H1 (cell line): ENCODE measurements at regions not wholly inside any gene's neighbourhood (a gene's known extent, or its start where the extent isn't known, plus 50 kb on each side); places are given as distances from the start of the nearest gene placed in this dataset.

ENCODE experiments used
- CTCF ChIA-PET: fragments of 300-600 bp; sonication (Branson Sonifier 250); formaldehyde crosslinking; loops from one replicate; lab custom pipeline; 2021; ENCODE audit not compliant: partially characterized antibody; lab: Charles Lee
- POLR2A ChIA-PET: fragments of 300-600 bp; sonication (Branson Sonifier 250); formaldehyde crosslinking; loops from one replicate; lab custom pipeline; 2021; ENCODE audit warnings: inconsistent platforms; ENCODE audit not compliant: partially characterized antibody; lab: Charles Lee
- DNase-seq, 2 experiments: peaks; one replicate each; pipeline versions ENCODE4 v3.0.0 to v3.0.0-alpha.2; 2010 to 2022; ENCODE audit warnings: low spot score in 2 of 2, low read depth in 1 of 2, mixed read lengths in 1 of 2
- FAIRE-seq: peaks from 2 replicates; lab custom pipeline; 2011; peaks lifted over from hg19 to GRCh38; lab: Jason Lieb, UNC
- H2AFZ ChIP-seq: 2 replicates; pipeline ENCODE4 v1.8.1; 2012; ENCODE audit warnings: low read length, inconsistent platforms
- H2AK5ac ChIP-seq: 2 replicates; pipeline ENCODE4 v1.6.1; 2013; ENCODE audit warnings: low read depth, low read length
- H2BK120ac ChIP-seq: replicated peaks from 2 replicates; pipeline ENCODE3; 2013; ENCODE audit warnings: low read depth, low read length, inconsistent platforms
- H2BK12ac ChIP-seq: 2 replicates; pipeline ENCODE4 v1.6.1; 2013; ENCODE audit warnings: low read depth, low read length
- H2BK15ac ChIP-seq: 2 replicates; pipeline ENCODE4 v1.6.1; 2013; ENCODE audit warnings: low read length
- H2BK20ac ChIP-seq: 2 replicates; pipeline ENCODE4 v1.6.1; 2013; ENCODE audit warnings: low read length
- H2BK5ac ChIP-seq: 2 replicates; pipeline ENCODE4 v1.6.1; 2013; ENCODE audit warnings: low read depth, low read length
- H3K14ac ChIP-seq: 2 replicates; pipeline ENCODE4 v1.6.1; 2013; ENCODE audit warnings: inconsistent platforms; ENCODE audit not compliant: insufficient read length
- H3K18ac ChIP-seq: 2 replicates; pipeline ENCODE4 v1.6.1; 2013; ENCODE audit warnings: low read length; ENCODE audit errors: extremely low read depth
- H3K23ac ChIP-seq: 2 replicates; pipeline ENCODE4 v1.6.1; 2013; ENCODE audit warnings: inconsistent platforms; ENCODE audit not compliant: insufficient read length
- H3K23me2 ChIP-seq: 2 replicates; pipeline ENCODE4 v1.6.1; 2013; ENCODE audit warnings: low read depth, low read length
- H3K27ac ChIP-seq: 2 replicates; pipeline ENCODE4 v1.6.1; 2011; ENCODE audit warnings: low read depth, low read length, inconsistent platforms
- H3K27me3 ChIP-seq, 4 experiments: replicated peaks in 1 of 4; 1 replicate in 1 of 4; 2 replicates in 3 of 4; pipeline versions ENCODE4 v1.6.1 to v1.8.1; 2011 to 2013; ENCODE audit warnings: low read length in 3 of 4, mild to moderate bottlenecking in 3 of 4, inconsistent platforms in 2 of 4, mixed read lengths in 2 of 4, moderate library complexity in 1 of 4; ENCODE audit not compliant: control insufficient read depth in 3 of 4, insufficient read depth in 3 of 4; ENCODE audit errors: extremely low read depth in 1 of 4
- H3K36me3 ChIP-seq, 4 experiments: 2 replicates each; pipeline versions ENCODE4 v1.6.1 to v1.8.1; 2011 to 2013; ENCODE audit warnings: mild to moderate bottlenecking in 4 of 4, low read length in 3 of 4, moderate library complexity in 2 of 4, control low read depth in 1 of 4, inconsistent platforms in 1 of 4; ENCODE audit not compliant: insufficient read depth in 4 of 4, control insufficient read depth in 2 of 4
- H3K4ac ChIP-seq: replicated peaks from 2 replicates; pipeline ENCODE3; 2013; ENCODE audit warnings: low read length, low read depth, mixed read lengths, inconsistent platforms; ENCODE audit not compliant: insufficient read length
- H3K4me1 ChIP-seq, 4 experiments: replicated peaks in 1 of 4; 1 replicate in 1 of 4; 2 replicates in 3 of 4; pipeline versions ENCODE4 v1.6.1 to v1.8.1; 2011 to 2013; ENCODE audit warnings: low read length in 3 of 4, inconsistent platforms in 2 of 4, mixed read lengths in 1 of 4; ENCODE audit not compliant: insufficient read depth in 4 of 4, control insufficient read depth in 3 of 4
- H3K4me2 ChIP-seq, 2 experiments: 2 replicates each; pipeline versions ENCODE4 v1.6.1 to v1.8.1; 2011 to 2013; ENCODE audit warnings: low read depth in 2 of 2, low read length in 2 of 2, control low read depth in 1 of 2, inconsistent platforms in 1 of 2, mild to moderate bottlenecking in 1 of 2; ENCODE audit not compliant: insufficient read depth in 1 of 2
- H3K4me3 ChIP-seq, 4 experiments: fragments of 200-600, 300-600 bp in 1 of 4; sonication (generic), shearing (Covaris generic), sonication (Bioruptor Twin) in 1 of 4; 2 replicates each; pipeline versions ENCODE4 v1.5.1 to v1.8.1; 2011 to 2016; ENCODE audit warnings: low read length in 4 of 4, low read depth in 3 of 4, control low read depth in 2 of 4, inconsistent platforms in 2 of 4, mild to moderate bottlenecking in 2 of 4, mixed read lengths in 1 of 4, moderate library complexity in 1 of 4; ENCODE audit not compliant: insufficient read depth in 2 of 4; ENCODE audit errors: extremely low read depth in 1 of 4
- H3K56ac ChIP-seq: replicated peaks from 2 replicates; pipeline ENCODE3; 2013; ENCODE audit warnings: low read depth, mild to moderate bottlenecking, mixed read lengths, low read length, inconsistent platforms; ENCODE audit not compliant: insufficient read length
- H3K79me1 ChIP-seq: 2 replicates; pipeline ENCODE4 v1.6.1; 2013; ENCODE audit warnings: low read depth, low read length, control low read depth
- H3K79me2 ChIP-seq, 2 experiments: 2 replicates each; pipeline versions ENCODE4 v1.6.1 to v1.8.1; 2012 to 2013; ENCODE audit warnings: low read length in 2 of 2, mild to moderate bottlenecking in 2 of 2, inconsistent platforms in 1 of 2; ENCODE audit not compliant: insufficient read depth in 2 of 2, control insufficient read depth in 1 of 2
- H3K9ac ChIP-seq, 4 experiments: replicated peaks in 1 of 4; 1 replicate in 1 of 4; 2 replicates in 3 of 4; pipeline versions ENCODE4 v1.6.1 to v1.8.1; 2011 to 2013; ENCODE audit warnings: low read depth in 3 of 4, low read length in 3 of 4, control low read depth in 2 of 4, mild to moderate bottlenecking in 2 of 4, moderate library complexity in 2 of 4, inconsistent platforms in 1 of 4; ENCODE audit errors: extremely low read depth in 1 of 4
- H3K9me3 ChIP-seq, 2 experiments: 2 replicates each; pipeline versions ENCODE4 v1.6.1 to v1.8.1; 2012 to 2013; ENCODE audit warnings: mild to moderate bottlenecking in 2 of 2, moderate library complexity in 2 of 2, control low read depth in 1 of 2, inconsistent platforms in 1 of 2, low read depth in 1 of 2, low read length in 1 of 2, mixed read lengths in 1 of 2; ENCODE audit not compliant: insufficient read depth in 2 of 2
- H4K20me1 ChIP-seq, 2 experiments: replicated peaks in 1 of 2; 2 replicates each; pipeline versions ENCODE3 to v1.8.1; 2011 to 2013; ENCODE audit warnings: inconsistent platforms in 2 of 2, low read length in 2 of 2, mild to moderate bottlenecking in 1 of 2; ENCODE audit not compliant: insufficient read depth in 2 of 2, control insufficient read depth in 1 of 2
- H4K5ac ChIP-seq: 2 replicates; pipeline ENCODE4 v1.6.1; 2013; ENCODE audit warnings: low read length, low read depth, mixed read lengths, inconsistent platforms; ENCODE audit not compliant: insufficient read length
- H4K8ac ChIP-seq: 2 replicates; pipeline ENCODE4 v1.8.0; 2013; ENCODE audit warnings: mild to moderate bottlenecking, moderate library complexity, low read length, inconsistent platforms; ENCODE audit not compliant: insufficient read depth; ENCODE audit errors: extremely low read depth
- H4K91ac ChIP-seq: replicated peaks from 2 replicates; pipeline ENCODE3; 2013; ENCODE audit warnings: low read length, mixed read lengths, inconsistent platforms; ENCODE audit not compliant: insufficient read length
- CEBPB ChIP-seq: IDR thresholded peaks from 2 replicates; pipeline ENCODE4 v1.6.1; 2012; ENCODE audit warnings: low read depth, low read length
- SAP30 ChIP-seq: fragments of 300-600 bp; sonication (generic); IDR thresholded peaks from 2 replicates; pipeline ENCODE4 v1.7.1; 2012; ENCODE audit warnings: low read length, moderate library complexity, mild to moderate bottlenecking, inconsistent platforms; ENCODE audit not compliant: insufficient read depth, insufficient replicate concordance
- WGBS, 2 experiments: shearing (Covaris generic) in 1 of 2; methylation state at CpG; one replicate each; pipeline versions ENCODE4 v1.1.6 to v1.1.7; 2013 to 2015; ENCODE audit warnings: low lambda C conversion rate in 2 of 2, mixed read lengths in 2 of 2, inconsistent platforms in 1 of 2, low coverage in 1 of 2, missing lambda C conversion rate in 1 of 2; ENCODE audit not compliant: insufficient replicate concordance in 2 of 2, insufficient coverage in 1 of 2, insufficient read length in 1 of 2; ENCODE audit errors: extremely low coverage in 1 of 2, missing lambda C conversion rate in 1 of 2; 5-methylcytosine and 5-hydroxymethylcytosine counted together

DNA sequence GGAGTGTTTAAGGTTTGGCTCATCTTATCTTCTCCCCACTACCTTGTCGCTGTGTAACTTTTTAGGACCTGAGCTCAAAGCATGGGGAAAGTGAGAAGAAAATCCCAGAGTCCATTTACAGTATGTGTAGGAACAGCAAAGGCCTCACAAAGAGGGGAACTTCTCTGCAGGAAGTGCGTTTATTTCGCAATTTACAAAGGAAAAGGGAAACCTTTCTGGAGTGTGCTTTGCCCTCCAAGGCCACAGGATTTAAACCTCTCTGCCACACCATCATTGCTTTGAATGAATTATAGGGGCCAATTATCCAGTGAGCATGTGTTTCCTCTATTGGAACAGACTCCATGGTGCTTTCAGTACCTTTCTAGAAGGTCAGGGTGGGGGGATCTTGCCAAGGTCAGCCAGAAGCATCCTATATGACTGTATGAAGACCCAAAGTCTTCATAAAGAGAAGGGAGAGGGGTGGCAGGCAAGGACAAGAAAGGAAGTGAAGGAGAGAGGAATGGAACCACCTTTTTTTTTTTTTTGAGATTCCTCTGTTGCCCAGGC is 68.1 kb upstream of the LMO2 start:
- no peaks in the 10 kb centered on the region for H3K36me3 ChIP-seq
- 90% methylated on average over 3 of the region's 3 CpGs; no CpG with 5 or more reads in 1 of the 2 experiments for WGBS, 2 experiments
- H3K56ac ChIP-seq, result no peak overlapping the region
- no peak overlapping the region for H2BK20ac ChIP-seq
- H3K4me3 ChIP-seq, result no peak overlapping the region
- H3K4me2 ChIP-seq, result no peak overlapping the region
- H3K23me2 ChIP-seq, result no peaks in the 10 kb centered on the region
- no peak overlapping the region for H3K9ac ChIP-seq
- H2BK5ac ChIP-seq, result no peak overlapping the region
- H2BK120ac ChIP-seq, result no peak overlapping the region
- H3K4me1 ChIP-seq, result no peaks in the 10 kb centered on the region
- ChIA-PET CTCF (interaction anchor here (0.6 to 1.2 kb wide), 4 partner anchors 10 to 30 kb away, joined by 3 to 4 read pairs (median 3); no protein-coding TSS in a partner anchor), POLR2A (no interaction called here)
- no peaks in the 10 kb centered on the region for H3K27me3 ChIP-seq
- no peak for TF ChIP-seq SAP30
- TF ChIP-seq CEBPB, result peak; percentile 18; the same call in 1 of the 2 replicates
- no peak overlapping the region for H4K91ac ChIP-seq
- H3K18ac ChIP-seq, result no peak overlapping the region
- no peak overlapping the region for H2AK5ac ChIP-seq
- H3K79me2 ChIP-seq, result no peaks in the 10 kb centered on the region
- H2BK12ac ChIP-seq, result no peak overlapping the region
- no peak overlapping the region for H4K8ac ChIP-seq
- no peaks in the 10 kb centered on the region for H4K20me1 ChIP-seq
- H3K79me1 ChIP-seq, result no peaks in the 10 kb centered on the region
- no peak overlapping the region for H2BK15ac ChIP-seq
- no peak overlapping the region for H3K23ac ChIP-seq
- no peaks in the 10 kb centered on the region for H3K9me3 ChIP-seq
- no peak overlapping the region for H3K4ac ChIP-seq
- H2AFZ ChIP-seq, result peak overlapping the region; percentile 41; the same call in 1 of the 2 replicates
- no peak overlapping the region for H4K5ac ChIP-seq
- DNase-seq (no peak), FAIRE-seq (no peak)
- H3K27ac ChIP-seq, result no peak overlapping the region
- no peak overlapping the region for H3K14ac ChIP-seq
